NCI-H2107 treated with DMSO at 0.1 percent for 48 hours (cell line): ENCODE measurements at regions not wholly inside any gene's neighbourhood (a gene's known extent, or its start where the extent isn't known, plus 50 kb on each side); places are given as distances from the start of the nearest gene placed in this dataset.

Source experiments
- DNase-seq: peaks from one replicate; lab custom pipeline; 2025; ENCODE audit not compliant: unreplicated experiment; lab: John Stamatoyannopoulos, UW

GRCh38 chr3:162765524-162765923 is 1268.9 kb downstream of the OTOL1 start:
- DNase-seq = no peak

- DNase-seq = no peak
Observed at GRCh38 chr3:162769564-162769963, 1273.0 kb downstream of the OTOL1 start.

- DNase-seq = no peak
Observed at GRCh38 chr3:162770551-162770950, 1273.9 kb downstream of the OTOL1 start.

DNA sequence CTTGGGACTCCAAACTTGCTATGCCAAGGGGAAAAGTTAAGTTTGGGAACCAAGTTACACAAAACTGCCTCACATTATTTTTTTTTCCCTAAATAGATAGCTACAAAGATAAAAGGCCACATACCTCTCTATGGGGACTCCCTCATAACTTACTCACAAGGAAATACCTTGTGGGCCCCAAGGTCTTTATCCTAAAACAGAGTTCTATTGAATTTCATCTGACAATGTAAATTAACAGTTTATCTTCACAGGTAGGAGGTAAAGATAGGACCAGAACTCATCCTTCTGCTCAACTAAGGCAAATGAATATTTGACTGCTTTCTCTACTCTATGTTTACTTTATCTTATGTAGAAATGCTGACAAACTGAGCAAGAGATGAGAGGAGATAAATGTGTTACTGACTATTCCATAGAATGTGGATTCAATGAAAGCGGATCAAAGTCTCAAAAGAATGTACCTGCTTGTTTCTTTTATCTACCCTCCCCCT is 1278.0 kb downstream of the OTOL1 start:
- no peak for DNase-seq

DNA sequence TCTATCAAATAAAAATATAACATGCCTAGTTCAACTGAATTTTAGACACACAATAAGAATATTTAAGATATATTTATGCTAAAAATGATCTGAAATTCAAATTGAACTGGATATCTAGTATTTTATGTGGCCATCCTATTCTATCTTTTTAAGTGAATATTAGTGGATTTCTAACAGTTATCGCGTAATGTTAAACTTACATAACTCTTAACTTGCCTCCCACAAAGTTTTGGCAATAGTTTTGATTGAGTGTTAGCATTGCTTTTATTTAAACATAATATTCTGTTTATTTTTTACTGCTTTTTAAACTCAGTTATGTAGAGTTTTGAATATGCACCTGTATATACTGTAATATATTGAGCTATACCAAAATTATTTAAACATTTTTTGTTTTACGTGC is 1279.5 kb downstream of the OTOL1 start:
- DNase-seq = no peak

DNA sequence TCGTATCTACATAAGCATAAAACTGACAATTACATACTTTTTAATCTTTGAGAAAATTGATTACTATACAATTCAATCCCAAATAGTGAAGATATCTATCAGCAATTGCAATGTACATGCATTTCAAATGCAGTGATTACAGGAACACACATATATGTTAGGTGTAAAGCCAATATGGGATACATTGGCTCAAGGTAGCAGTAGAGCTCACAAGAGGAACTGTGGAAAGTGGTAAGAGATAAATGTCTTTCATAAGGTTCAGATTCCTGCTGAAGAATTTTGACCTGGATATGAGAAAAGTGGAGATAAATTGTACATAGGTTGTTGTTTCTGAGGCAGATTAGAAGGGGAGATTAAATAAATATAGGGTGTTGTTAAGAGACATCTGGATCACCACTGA is 1280.5 kb downstream of the OTOL1 start:
- DNase-seq = no peak

GRCh38 chr3:162780313-162780712 is 1283.7 kb downstream of the OTOL1 start:
- no peak for DNase-seq

DNA sequence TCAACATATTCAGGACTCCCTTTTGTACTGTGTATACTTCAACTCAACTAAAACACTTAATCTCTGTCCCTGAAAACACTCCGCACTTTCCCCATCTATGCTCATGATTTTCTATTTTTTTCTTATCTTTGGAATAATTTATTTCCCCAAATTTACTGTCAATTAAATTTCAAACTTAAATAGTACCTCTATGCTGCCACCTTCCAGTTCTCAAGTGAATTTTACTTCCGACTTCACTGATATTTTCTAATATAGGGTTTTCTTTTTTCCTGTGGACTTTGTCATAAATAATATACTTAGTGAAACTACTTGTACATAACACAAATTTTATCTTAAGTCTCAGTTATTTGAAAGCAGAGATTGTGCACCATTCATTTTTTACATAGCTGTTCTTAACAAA is 1303.3 kb downstream of the OTOL1 start:
- no peak for DNase-seq

- DNase-seq = no peak
Observed at GRCh38 chr3:162802228-162802965, 1305.8 kb downstream of the OTOL1 start.

DNA sequence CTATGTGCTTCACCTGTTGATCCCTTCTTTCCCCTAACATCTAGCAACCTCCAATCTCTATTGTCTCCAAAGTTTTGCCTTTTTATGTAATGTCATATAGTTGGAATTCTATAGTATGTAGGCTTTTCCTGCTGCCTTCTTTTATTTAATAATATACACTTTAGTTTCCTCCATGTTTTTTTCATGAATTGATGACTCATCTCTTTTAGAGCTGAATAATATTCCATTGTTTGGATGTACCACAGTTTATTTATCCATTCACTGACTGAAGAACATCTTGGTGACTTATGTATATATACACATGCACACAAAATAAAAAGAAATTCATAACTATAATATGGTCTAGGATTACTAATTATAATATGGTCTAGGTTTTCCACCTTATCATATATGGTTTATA is 1314.2 kb downstream of the OTOL1 start:
- no peak for DNase-seq

DNA sequence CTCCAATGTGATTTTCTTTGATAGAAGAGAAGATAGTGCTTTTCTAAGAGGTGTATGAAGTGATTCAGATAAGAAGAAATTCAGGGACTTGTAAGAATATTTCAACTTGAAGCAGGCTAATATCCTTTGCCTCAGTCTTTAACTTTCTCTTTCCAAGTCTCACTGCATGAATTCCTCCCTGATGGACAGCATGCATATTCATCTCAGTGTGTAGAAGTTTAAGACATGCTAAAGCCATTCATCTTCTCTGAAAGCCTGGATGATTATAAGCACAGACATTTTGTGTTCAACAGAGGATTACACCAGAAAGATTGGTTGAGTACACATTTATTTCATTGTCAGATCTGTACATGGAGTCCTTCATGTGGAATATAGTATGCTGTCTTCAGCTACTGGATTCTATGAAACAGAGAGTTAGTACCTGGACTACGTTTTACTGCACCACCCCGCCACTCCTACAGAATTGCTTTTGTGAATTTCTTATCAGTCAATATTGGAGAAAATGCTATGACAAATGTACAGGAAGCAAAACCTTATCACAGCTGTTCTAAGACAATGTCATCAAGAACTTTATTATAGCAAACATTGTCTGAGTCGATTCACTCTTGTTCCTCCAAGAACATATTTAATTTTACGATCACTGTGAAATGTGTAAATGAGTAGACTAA is 1346.1 kb downstream of the OTOL1 start:
- DNase-seq = no peak

- no peak for DNase-seq
Observed at GRCh38 chr3:162845918-162846317, 1349.3 kb downstream of the OTOL1 start.

DNA sequence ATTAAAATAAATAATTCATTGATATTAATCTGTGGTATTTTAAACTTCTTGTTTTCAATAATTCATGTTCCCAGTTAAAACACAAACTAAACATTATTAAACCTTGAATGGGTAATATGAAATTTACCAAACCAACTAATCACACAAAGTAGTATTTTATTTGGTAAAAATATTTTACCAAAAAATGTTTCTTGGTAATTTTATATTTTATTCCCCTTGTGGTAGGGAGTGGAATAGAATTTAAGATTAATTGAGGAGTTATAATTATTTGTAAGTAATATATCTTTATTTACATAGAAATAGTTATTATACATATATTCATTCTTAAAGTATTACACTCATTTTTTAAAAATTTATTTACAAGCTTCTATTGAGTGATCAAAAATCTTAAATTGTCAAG is 1350.9 kb downstream of the OTOL1 start:
- DNase-seq = no peak

DNA sequence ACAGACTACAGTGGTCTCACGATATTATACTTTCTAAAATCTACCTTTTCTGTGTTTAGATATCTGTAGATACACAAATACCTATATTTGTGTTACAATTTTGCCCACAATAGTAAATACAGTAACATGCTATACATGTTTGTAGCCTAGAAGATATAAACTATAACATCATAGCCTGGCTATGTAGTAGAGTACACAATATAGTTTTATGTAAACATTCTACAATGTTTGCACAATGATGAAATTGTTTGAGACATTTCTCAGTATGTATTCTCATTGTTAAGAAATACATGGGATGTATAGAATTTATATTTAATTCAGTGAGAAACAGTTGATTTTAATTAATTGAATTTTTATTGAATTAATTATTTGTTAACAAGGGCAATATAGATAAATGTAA is 1367.0 kb downstream of the OTOL1 start:
- DNase-seq = no peak

- DNase-seq = no peak
Observed at GRCh38 chr3:162865466-162865865, 1368.9 kb downstream of the OTOL1 start.

DNA sequence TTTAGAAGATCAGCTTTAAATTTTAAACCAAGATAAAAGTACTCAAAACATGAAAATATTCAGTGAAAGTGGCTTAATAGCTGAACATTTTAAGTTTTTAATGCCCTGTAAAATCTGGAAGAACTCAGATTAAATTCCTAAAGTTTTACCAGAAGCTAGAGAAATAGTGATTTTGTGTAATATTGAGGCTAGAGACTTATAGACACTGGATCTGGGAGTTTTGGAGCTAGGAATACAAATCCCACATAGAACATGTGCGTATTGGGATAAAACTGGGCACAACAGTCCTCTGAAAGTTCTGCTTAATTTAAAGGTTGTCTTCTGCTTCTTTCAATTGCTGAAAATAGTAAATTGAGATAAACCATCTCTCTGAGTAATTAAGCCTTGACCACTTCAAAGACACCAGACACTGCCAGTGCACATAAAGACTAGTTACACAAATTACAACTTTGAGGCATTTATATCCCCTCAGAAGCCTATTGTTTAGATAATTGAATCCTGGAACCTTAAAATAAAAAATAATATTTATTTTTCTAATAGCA is 1382.5 kb downstream of the OTOL1 start:
- DNase-seq = no peak

GRCh38 chr3:162884373-162884772 is 1387.8 kb downstream of the OTOL1 start:
- DNase-seq = no peak

DNA sequence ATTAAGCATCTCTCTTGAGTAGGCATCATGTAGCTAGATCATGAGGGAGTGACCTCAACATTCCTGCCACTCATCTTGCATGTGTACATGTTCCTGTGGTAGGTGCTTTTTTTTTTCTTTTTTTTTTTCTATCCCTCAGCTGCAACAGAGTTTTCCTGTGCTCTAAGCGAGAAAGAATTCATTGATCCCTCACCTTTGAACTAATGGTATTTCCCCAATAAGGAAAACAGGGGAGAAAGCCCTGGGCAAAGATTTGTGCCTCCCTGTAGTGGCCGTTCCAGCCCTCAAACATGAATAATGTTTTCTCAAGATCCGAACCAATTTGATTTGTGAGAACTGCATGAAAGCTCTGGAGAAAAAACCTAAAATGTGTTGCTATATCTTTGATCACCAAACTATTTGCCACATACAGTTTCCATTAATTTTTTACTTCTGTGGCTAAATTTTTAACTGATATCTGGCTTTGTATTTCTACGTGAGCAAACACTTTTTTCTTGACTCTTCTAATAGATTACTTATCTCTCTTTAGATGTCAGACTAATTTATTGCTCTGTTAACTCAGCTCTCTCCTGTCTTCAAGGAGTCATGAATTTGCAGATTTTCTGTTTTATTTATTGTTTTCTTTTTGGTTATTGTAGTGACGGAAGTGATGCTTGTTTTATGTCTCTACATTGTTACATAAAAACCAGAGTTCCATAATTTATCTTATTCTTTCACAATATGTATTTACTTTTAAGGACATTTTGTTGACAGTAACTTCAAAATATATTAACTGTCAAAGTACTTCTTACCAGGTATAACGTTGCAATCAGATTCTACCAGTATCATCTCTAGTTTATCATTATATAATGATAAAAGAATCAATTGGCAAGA is 1396.5 kb downstream of the OTOL1 start:
- DNase-seq = no peak

DNA sequence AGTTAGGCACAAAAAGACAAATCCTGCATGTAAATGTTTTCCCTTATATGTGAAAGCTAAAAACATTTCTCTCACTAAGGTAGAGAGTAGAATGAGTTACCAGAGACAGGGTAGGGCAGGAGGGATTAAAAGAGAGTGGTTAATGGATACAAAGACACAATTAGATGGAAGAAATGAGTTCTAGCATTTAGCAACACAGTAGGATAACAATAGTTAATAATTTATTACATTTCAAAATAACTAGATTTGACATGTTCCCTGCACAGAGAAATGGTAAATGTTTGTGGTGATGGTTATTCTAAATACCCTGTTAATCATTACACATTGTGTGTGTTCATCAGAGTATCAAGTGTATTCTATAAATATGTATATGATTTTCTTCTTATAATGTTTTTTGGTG is 1400.7 kb downstream of the OTOL1 start:
- DNase-seq = no peak

DNA sequence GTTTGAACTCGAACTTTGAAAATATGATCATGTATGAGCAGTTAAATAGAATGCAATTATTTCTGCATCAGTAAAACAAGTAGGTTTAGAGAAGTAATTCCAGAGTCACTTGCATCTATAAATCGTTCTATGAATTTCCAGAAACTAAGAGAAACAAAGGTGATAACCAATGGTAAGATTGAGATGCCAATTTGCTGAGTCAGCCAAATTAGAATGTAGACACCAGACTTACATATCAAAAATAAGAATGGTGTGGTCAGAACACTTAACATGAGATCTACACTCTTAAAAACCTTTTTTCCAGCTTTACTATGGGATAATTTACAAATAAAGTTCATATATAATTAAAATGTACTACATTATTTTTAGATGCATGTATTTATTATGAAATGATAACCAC is 1435.9 kb downstream of the OTOL1 start:
- no peak for DNase-seq

DNA sequence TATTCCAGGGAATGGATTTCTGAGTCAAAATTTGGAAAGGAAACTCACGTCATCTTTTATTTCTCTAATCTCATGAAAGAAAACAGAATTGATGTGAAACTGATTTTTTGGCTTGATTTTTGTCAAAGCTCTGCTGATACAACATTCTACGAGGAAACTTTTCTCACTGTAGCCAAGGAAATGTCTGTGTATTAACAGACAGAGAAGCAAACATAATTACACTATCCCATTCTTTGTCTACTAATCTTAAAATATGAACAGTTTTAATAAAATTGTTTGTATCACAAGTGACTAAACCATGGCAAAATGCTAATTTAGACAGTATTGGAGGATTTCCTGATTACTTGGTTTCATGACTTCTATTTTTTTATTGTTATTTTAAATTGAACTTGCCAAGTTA is 1437.0 kb downstream of the OTOL1 start:
- no peak for DNase-seq
